OCI-LY1 (cell line): ENCODE measurements at regions not wholly inside any gene's neighbourhood (a gene's known extent, or its start where the extent isn't known, plus 50 kb on each side); places are given as distances from the start of the nearest gene placed in this dataset.

Experiments
- EZH2 ChIP-seq: fragments of 200-600 bp; sonication (generic), shearing (Covaris generic); IDR thresholded peaks from 2 replicates; pipeline ENCODE4 v1.8.0; 2017; ENCODE audit warnings: borderline replicate concordance, mixed run types, mild to moderate bottlenecking, antibody characterized with exemption, low read length, moderate library complexity, mixed read lengths
- TF ChIP-seq, protein P1 (sequence below): fragments of 200-600 bp; sonication (generic), shearing (Covaris generic); IDR thresholded peaks from 2 replicates; pipeline ENCODE4 v1.5.1; 2017; ENCODE audit warnings: mild to moderate bottlenecking, antibody characterized with exemption, low read length, moderate library complexity, mixed read lengths

DNA sequence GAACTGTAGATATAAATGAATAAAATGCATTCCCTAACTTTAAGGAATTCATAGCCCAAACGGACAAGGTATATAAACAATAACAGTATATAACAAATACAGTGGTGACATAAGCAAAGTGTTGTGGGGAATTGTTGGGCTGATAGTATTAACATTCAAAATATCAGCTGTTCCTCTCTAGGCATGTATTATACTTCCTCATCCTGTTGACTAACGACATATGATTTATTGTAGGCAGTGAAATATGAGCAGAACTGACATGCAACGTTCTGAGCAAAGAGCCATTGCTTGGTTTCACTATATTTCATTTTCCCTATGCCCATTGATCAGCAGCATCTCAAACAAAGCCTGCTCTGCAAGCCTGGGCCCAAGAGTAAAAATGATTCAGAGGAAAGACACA is 143.9 kb downstream of the PTCHD1 start:
- TF ChIP-seq, protein P1, sequence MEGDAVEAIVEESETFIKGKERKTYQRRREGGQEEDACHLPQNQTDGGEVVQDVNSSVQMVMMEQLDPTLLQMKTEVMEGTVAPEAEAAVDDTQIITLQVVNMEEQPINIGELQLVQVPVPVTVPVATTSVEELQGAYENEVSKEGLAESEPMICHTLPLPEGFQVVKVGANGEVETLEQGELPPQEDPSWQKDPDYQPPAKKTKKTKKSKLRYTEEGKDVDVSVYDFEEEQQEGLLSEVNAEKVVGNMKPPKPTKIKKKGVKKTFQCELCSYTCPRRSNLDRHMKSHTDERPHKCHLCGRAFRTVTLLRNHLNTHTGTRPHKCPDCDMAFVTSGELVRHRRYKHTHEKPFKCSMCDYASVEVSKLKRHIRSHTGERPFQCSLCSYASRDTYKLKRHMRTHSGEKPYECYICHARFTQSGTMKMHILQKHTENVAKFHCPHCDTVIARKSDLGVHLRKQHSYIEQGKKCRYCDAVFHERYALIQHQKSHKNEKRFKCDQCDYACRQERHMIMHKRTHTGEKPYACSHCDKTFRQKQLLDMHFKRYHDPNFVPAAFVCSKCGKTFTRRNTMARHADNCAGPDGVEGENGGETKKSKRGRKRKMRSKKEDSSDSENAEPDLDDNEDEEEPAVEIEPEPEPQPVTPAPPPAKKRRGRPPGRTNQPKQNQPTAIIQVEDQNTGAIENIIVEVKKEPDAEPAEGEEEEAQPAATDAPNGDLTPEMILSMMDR: no peak
- TF ChIP-seq EZH2: no peak
